HG02981 (cell line): ENCODE measurements at regions not wholly inside any gene's neighbourhood (a gene's known extent, or its start where the extent isn't known, plus 50 kb on each side); places are given as distances from the start of the nearest gene placed in this dataset.
"Not testable (repeated sequence)": the region's sequence is repeated elsewhere in the genome, so short reads cannot be mapped to it uniquely, and the experiment has no call there.

Experiments used
- ATAC-seq: cut with Tn5 transposase; IDR thresholded peaks from one replicate; pipeline ENCODE4 v1.9.1; 2021; ENCODE audit warnings: mild to moderate bottlenecking, moderate library complexity; ENCODE audit not compliant: unreplicated experiment

DNA sequence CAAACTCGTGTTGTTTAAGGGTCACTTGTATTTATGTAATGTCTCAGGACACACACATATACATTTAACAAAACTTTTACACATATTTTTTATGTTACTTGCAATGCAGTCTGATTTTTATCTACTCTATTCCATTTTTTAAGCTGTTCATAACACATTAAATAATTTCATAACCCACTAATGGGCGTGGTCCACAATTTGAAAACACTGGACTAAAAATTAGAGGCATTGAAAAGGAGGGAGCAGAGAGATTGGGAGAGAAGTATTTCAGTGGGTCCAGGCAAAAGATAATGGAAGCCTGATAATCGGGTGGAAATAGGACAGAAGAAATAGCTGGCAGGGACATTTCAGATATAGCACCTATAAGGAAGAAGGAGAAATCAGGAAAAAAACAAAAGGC lies 597.3 kb upstream of the CLINT1 start:
- no peak for ATAC-seq

DNA sequence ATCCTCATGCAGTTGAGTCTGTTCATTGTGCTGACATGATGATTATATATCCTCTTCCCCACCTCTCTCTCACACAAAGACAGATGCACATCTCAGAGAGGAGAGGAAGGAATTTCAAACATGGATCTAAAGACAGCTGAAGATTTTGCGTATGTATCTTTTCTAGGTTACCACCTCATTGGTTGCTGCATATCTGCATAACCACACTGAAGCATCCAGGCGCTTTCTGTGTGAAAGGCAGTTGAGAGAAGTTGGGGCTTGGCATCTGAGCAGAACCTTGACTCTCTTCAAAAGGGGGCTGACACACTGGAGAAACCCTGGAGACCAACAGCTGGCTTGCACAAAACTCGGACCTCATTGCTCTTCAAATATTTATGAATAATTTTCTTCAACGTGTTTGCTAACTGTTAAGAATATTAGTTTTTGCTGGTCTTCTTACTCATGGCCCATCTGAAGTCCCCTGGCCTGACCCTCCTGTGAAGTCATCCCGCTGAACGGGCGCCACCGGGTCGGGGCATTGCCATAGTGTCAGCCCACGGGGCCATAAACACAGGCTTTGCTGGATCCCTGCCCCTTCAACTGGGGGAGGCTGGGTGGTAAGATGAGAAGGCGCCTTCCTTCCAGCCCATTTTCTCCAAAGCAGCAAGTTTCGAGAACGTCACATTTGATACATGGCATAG lies 593.2 kb upstream of the CLINT1 start:
- no peak for ATAC-seq

DNA sequence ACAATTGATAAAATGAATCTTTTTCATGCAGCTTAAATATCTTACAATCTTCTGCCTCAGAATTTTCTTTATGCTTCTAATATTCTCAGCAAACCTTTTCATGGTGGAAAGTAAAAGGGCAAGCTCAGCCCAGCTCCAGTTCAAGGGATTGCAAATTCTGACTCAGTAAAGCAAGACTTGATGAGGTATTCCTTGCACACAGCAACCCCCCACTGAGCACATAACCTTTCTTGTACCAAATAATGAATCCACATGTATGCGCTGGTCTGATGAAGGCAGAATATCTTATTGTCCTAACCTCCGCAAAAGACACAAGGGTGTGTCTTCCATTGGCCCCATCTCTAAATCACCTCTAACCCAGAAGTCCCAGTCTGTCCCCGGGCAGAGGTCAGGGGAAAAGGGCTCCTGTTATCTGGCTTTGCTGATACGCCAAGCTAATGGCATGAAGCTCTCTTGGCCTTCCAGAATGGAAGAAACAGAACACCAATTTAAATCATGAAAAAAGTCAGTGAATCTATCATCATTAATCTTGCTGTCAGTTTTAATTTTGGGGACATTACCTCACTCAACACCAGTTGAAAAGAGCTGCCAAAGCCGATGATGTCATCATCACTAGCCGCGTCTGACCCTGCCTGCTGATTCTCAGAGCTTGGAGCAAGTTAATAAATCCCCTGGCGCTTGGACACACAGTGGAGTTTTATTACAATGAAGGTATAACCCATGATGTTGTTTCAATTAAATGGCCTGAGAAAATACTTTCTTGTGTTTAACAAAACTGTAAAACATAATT lies 592.5 kb upstream of the CLINT1 start:
- ATAC-seq = no peak

DNA sequence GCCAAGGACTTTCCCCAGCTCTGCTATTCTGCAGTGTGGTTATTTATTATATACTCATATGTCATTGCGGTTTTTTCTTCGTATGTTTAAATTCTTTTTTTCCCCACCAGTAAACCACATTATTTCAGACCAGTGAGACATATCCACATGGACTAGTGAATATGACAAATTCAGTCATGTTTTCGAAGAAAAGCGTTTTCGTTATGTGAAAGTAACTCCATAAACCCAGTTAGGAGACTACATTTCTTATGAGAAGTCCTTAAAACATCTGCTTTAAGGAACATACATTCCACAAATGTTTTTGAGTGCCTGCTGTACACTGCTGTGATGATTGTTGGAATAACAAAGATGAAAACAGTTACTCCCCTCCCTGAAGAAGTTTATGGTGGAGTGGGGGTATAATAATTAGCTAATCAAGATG lies 591.8 kb upstream of the CLINT1 start:
- no peak for ATAC-seq

DNA sequence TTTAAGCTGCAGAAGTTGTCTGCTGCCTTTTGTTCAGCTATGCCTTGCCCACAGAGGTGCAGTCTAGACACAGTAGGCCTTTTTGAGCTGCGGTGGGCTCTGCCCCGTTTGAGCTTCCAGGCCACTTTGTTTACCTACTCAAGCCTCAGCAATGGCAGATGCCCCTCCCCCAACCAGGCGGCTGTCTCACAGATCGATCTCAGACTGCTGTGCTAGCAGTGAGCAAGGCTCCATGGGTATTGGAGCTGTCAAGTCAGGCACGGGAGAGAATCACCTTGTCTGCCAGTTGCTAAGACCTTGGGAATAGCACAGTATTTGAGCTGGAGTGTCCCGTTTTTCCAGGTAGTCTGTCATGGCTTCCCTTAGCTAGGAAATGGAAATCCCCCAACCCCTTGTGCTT lies 587.8 kb upstream of the CLINT1 start:
- ATAC-seq = not testable (repeated sequence)

DNA sequence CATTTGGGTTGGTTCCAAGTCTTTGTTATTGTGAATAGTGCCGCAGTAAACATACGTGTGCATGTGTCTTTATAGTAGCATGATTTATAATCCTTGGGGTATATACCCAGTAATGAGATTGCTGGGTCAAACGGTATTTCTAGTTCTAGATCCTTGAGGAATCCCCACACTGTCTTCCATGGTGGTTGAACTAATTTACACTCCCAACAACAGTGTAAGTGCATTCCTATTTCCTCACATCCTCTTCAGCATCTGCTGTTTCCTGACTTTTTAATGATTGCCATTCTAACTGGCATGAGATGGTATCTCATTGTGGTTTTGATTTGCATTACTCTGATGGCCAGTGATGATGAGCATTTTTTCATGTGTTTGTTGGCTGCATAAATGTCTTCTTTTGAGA lies 580.3 kb upstream of the CLINT1 start:
- not testable (repeated sequence) for ATAC-seq

DNA sequence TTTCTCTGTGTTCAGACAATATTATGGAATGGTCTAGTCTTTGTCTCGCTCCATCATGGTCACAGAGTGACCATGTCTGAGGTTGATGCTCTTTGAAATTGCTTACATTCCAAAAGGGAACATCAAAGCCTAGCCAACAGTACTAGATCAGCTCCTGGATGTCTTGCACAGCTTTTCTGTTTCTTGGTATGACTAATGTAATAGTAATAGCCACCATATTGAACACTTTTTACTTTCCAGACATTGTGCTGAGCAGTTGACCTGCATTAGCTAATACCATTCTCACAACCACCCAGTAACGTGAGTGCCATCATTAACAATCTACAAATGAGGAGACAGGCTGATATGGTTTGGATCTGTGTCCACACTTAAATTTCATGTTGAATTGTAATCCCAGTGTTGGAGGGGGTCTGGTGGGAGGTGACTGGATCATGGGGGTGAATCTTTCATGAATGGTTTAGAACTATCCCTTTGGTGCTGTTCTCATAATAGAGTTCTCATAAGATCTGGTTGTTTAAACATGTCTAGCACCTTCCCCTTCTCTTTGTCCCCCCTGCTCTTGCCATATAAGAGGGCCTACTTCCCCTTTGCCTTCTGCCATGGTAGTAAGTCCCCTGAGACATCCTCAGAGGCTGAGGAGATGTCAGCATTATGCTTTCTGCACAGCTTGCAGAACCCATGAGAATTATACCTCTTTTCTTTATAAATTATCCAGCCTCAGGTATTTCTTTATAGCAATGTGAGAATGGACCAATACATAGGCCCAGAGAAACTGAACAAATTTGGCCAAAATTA lies 577.5 kb upstream of the CLINT1 start:
- no peak for ATAC-seq

DNA sequence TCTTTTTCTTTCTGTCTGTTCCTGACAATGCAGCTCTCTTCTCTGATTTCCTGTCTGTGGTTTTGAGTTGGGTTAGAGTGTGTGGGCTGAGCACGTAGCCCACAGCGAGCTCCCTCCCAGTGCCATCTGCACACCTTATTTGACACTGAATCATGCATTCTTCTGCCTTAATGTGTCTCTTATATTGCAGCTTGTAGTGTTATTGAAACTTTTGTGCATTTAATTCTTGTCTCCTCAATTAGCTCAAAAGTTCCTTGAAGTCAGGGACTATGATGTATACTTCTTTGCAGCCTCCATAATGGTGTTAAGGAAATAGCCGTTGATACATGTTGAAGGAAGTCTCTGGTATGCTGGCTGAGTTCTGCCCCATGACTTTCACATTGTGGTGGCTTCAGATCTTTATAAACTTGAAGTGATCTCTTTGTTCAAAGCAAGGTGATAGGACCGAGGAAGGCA lies 576.2 kb upstream of the CLINT1 start:
- peak; percentile 58 for ATAC-seq

DNA sequence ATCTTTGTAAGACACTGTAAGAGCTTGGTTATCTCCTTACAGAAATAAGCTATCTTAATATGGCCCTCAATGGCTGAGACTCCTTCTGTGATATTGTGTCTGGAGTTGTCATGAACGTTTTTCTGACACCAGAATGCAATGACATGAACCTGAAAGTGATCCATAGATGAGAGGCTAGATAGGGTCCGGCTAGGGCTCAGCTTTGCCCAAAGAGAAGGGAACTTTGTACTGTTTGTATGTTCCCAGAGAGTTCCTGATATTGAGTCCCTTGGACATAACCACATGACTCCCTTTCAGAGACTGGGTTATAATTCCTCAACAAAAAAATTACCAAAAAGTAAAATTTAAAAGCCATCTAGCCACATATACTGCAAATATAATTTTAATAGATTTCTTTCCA lies 575.8 kb upstream of the CLINT1 start:
- ATAC-seq = no peak

DNA sequence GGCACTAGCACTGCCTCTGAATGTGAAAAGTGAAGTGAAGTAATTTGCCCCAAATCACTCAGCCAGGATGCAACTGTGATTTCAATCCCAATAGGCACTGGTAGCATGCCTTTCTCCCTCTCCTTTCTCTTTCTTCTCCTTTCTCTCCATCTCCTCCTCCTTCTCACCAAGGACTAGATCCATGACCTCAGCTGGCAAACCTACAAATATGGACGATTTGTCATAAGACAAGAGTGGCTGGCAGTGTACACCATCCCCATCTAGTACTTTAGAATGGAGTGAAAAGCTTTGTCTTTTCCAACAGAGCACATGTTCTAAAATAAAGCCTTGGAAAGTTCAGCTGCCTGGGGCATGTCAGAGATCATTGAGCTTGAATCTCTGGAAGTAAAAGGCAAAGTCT lies 574.7 kb upstream of the CLINT1 start:
- ATAC-seq = no peak

DNA sequence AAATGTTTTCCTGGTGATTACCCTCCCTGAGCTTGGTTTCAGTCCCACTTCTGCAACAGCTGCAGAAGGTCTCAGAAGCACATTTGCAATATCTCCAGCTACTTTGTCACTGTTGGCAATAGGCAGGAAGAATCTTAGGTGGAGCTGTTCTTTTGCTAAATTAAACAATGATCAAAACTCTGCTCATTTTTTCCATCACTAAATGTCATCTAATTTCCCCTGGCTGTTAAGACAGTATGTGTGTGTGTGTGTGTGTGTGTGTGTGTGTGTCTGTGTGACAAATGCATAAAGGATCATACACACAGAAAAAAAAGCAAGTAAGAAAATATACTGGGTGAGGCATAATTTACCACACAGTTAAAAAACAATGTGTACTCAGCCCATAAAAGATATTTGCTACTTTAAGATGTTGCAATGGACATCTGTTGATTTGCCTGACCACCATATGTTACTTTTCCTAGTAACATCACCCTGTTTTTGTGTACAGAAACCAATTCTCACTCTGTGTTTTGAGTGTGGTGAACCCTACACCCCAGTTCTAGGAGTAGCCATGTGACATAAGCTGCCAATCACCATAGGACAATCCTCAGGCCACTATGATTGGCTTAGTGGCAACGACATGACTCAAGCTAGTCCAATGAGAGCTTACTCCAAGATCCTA lies 572.6 kb upstream of the CLINT1 start:
- peak; percentile 42 for ATAC-seq

DNA sequence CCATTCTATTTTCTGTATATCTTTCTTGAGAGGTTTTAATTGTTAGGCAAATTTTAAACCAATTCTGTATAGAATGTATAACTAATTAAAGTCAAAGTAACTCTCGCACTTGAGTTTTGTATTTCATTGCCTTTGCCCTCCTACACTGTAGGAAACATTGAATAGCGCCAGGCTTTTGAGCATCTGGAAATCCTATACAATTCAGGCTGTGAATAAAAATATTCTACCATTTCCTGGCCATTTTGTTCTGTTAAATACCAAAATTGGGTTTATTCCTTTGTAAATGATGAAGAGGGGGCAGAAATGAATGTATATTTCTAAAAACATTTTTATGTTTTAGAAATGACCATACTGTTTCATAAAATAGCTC lies 571.8 kb upstream of the CLINT1 start:
- ATAC-seq = no peak

DNA sequence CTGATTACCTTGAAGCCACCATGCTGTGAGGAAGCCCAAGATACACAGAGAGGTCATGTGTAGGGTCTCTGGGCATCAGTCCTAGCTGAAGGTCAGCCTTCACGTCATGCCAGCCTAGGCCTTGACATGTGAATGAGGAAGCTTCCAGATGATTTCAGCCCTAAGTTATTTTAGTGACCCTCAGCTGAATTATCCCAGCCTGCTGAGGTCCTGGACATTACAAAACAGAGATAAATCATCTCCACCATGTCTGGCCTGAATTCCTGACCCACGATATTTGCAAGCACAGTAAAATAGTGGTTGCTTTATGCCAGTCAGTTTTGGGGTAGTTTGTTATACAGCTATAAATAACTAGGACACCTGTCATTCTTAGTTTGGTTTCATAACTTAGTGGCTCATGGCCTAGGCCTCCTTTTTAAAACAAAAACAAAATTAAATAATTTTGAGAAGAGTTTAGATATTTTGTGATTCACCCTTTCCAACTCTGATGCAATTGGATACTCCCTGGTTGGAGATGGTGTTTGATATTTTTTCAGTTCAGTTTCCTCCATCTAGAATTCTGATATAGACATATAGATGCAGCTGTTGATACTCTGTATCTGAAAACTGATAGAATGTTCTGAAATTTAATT lies 571.3 kb upstream of the CLINT1 start:
- no peak for ATAC-seq

DNA sequence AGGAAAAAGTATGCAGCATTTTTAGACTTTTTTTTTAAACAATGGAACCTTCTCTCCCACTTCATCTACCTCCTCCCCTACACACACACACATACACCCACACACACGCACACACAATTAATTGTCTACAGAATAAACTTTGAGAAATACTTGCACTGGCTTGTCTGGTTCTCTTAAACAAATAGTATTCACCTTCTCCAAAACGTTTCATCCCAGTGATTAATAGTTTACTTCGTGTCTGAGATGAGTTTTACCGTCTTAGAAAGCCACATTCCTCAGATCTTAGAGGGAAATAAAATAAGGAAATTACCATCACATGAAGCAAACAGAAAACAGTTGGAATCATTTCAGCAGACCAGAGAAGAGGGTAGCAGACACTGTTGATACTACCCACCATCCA lies 570.6 kb upstream of the CLINT1 start:
- ATAC-seq = no peak

DNA sequence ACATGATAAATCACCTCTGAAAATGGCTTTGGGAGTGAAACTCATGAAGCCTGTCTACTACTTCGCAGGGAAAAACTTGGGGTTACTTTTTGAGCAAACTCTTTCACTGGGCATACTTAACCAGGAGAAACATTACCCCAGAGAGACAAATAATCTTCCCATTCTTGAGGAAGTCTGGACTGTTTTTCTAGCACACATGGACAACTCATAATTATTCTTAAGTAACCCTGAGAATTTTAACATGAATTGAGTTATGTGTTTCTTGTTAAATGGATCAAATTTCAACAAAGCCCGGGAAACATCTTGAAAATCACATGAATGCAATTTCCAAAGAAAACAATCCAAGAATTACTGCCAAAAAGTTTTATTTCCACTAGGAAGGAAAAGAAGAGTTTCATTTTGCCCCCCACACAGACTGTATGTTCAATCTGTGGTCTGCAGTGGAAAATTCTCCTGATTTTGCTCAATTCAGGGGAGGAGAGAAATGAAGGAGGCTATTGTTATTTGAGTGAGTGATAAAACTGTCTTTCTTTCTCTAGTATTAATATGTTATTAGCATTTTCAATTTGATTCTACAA lies 564.8 kb upstream of the CLINT1 start:
- no peak for ATAC-seq

DNA sequence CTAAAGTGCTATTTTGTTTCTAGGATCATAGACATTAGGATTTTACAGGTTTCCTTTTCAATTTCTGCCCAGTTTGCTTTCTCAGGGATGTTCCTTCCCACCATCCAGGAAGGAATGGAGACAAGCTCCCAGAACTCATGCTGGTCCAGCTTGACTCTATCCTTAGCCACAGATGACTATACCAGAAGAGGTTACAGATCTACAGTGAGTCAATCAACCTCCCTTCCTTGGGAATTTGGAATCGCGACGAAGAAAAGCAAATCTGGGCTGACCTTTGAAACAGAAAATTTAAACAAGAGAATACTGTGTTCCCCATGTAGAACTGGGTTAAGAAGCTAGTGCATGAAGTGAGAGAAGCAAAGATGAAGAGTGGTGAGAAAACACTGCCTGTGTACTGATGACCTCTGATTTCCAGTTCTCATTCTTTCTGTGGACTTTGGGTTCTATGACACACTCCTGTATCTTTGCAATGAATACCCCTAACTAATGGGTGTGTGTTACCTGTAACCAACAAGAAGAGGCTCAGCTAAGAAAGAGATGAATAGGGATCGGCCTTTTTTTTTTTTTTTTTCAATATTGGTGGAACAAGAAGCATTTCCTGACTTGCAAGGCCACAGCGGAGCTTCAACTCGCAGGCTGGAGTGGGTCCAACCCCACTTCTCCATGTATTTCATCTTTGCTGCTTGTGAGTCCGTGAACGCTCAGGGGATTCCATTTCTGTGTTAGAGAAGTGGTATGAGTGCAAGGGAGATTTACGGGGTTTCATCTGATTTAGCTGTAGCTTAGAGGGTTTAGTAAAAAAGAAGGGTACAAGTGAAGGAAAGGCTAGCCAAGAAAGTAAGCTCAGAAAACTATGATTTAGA lies 563.9 kb upstream of the CLINT1 start:
- ATAC-seq = no peak

DNA sequence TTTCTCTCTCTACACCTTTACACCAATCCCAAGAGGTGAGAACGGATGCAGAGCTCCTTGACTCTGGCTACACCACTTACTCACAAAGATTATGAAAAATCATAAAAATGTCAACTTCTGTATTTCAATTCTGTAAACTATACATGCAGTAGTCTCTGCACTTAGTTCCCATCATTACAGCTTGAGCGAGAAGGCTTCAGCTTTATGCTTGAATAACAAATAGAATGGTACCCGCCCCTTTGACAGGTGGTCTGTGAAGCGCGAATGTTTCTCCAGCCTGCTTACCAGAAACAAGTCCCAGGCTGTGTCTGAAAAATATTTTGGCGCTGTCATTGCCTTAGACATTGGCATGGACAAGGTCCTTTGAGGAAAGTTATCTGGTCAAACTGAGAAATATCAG lies 562.4 kb upstream of the CLINT1 start:
- no peak for ATAC-seq

DNA sequence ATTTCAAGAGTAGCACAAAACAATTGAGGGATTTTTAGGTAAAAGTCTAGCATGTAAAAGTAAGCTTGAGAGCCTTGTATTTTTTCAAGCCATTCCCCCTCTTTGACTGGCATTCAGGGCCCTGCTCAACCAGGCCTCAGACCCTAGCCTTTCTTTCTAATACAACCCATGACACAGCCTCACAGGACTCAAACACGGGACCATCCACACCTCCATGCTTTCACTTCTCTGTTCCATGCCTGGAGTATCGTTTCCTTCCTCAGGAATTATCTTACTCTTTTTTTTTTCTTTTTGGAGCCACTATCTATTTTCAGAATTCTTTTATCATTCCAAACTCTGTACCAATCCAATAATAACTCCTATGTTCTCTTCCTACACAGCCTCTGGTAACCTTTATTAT lies 560.2 kb upstream of the CLINT1 start:
- ATAC-seq = no peak

DNA sequence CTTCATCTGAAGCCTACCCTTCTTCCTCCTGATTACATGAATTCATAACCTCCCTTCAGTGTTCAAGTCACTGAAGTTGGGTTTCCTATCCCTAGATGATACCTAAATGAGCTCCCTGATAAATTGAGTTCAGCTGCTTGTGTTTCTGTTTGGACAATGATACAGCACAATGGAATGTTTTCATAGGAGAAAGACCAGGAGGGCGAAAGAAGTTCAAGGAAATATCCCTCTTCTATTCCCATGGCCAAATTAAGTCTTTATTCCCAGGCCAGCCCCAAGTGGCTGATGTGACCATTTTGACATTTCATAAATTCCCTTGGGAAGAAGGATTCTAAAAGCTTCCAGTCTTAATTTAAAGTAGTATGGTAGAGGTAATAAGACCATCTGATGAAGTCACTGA lies 555.8 kb upstream of the CLINT1 start:
- no peak for ATAC-seq
